HG03342 (cell line): ENCODE measurements at regions not wholly inside any gene's neighbourhood (a gene's known extent, or its start where the extent isn't known, plus 50 kb on each side); places are given as distances from the start of the nearest gene placed in this dataset.

ENCODE experiments used
- ATAC-seq: cut with Tn5 transposase; IDR thresholded peaks from one replicate; pipeline ENCODE4 v1.9.1; 2021; ENCODE audit warnings: mild to moderate bottlenecking, moderate library complexity; ENCODE audit not compliant: unreplicated experiment

- no peak for ATAC-seq
Observed at GRCh38 chr2:150141226-150142001, 346.1 kb downstream of the RND3 start.

- no peak for ATAC-seq
Observed at GRCh38 chr2:150140777-150141176, 346.7 kb downstream of the RND3 start.

DNA sequence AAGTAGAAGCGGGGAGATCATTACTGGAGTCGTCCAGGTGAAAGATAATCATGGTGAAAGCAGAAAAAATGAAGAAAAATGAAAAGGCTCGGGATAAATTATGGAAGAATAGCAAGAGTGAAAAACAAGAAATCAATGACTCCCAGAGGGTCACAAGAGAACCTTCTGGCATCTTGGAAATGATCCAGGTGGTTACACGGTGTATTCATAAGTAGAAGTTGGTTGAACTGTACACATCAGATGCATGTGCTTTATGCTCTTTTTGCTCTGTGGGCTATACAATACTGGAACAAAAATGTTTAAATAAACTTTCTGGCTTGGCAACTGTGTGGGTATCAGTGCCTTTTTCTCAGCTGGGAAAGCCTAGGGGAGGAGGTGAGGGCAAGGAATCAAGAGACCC lies 348.9 kb downstream of the RND3 start:
- ATAC-seq: no peak

- no peak for ATAC-seq
Observed at GRCh38 chr2:150137338-150138069, 350.0 kb downstream of the RND3 start.

DNA sequence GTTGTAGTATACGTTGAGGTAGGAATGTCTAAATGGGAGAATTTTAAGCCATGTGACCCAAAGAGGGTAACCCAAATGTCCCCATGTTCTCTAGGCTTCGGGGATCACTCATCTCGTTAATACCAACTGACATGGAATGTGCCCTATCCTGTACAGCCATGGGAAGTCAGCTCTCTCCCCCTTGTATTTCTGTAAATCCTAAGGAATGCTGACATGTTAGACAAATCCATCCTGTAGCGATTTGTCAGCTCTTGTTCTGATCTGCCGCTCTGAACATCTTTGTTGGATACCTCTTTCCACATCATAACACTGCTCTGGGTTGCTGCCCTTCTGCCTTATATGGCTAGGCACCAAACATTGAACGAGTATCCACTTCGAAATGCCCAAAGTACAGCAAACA lies 350.6 kb downstream of the RND3 start:
- ATAC-seq: no peak

DNA sequence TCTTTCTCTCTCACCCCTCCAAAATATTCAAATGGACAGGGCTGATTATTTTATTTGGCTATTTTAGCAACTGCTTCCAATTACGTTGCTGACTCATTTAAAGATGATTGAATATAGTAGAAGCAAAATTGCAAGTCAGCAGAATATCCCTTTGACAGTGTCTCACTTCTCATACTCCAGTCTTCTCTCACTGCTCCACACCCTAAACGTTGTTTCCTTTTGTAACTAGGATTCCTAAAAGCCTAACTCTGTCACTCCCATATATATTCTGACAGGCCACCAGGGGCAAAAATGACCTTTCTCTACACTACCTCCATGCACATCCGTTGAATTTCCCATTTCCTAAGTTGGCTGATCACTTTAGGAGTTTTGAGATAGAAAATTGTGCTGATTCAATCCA lies 351.1 kb downstream of the RND3 start:
- ATAC-seq: no peak

DNA sequence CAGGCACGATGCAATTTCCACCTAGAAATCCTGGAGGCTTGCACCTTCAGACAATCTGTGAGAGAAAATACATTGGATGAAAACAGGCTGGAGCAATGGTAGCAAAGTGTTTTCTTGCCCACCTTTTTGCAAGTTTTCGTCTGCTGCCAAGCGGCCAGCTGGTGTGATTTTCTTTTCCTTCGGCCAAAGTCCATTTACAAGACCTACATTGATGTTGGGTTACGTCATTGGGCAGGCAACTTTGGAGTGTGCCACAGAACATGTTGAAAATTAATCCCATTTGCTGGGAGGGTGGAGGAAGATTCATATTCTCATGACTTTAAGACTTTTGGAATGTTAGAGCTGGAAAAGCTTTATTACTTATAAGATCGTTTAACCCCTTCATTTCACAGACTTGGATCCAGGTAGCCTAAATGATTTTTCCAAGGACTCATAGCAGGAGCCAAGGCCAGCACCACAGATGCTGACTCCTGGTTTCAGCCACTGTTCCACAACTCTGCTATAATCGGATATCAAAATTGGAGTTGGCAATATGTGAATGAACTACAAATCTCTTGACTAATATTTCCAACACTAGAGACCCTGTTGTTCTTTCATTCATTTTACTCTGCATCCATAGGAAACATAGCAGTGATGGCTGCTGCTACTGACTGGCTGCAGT lies 352.1 kb downstream of the RND3 start:
- ATAC-seq: no peak

DNA sequence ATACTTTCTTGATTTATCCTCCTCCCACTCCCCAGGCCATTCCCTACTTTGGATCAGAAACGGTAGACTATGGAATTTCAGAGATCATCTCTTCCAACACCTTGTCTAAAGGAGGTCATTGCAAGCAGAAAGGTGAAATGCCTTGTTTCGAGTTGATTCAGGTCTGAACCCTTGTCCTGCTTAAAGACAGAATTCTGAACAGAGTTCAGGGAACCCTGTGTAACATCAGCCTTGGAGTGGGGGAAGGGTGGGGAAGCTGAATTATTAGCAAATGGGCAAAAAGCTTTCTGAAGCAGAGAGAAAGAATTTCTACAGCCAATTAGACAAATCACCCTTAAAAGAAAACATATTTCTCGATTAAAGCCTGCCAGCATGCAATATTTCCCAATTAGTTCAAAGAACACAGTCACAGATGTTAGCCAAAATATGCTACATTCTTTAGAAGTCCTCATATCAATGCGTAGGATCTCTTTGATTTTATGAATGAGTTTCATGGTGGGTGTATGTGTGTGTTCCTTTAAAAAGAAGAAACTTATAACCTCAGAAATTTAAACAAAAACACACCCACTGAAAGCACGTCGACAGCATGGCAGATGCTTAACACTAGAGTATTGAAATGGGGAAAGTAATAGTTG lies 353.1 kb downstream of the RND3 start:
- ATAC-seq: no peak

DNA sequence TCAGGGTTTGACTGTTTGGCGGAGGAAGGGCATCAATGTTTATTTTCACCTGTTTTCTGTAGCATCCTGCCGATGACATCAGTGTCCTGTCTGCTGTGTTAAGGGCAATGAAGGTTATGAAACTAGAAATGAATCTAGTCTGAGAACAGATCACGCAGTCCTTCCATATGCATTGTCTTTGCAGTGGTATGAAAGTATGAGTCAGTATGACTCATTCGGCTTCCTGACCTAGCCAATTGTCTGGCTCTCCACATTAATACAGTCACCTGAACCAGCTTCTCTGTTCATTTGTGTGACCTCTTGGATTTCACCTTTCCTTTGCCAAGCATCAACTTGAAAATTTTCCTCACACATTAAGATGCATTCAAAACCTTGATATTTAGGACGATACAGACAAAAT lies 353.8 kb downstream of the RND3 start:
- peak; percentile 99 for ATAC-seq

DNA sequence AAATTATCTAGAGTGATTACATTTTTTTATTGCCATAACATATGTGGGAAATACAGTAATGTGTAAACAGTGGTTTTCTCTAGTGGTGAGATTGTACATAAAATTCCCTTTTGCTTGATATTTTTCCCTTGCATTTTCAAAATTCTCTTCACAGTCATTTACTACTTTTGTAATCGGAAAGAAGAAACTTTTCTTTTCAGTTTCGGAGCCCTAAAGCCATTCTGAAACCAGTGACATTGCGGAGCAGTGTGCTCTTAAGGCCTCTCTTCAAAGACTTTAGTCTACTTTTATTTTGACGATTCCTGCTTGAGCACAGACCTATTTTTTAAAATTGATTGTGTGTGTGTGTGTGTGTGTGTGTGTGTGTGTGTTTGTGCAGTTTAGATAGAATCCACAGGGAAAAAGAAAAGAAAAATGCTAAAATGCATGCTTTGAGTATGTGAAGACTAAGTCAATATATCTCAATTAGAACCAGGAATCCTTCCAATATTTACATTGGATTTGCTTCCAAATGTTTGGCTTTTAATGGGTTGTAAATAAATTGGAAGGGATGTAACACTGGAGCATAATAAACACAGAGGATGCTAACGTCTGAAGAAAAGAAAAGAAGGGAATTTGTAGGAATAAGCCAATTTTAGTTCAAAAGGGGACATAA lies 357.4 kb downstream of the RND3 start:
- no peak for ATAC-seq

DNA sequence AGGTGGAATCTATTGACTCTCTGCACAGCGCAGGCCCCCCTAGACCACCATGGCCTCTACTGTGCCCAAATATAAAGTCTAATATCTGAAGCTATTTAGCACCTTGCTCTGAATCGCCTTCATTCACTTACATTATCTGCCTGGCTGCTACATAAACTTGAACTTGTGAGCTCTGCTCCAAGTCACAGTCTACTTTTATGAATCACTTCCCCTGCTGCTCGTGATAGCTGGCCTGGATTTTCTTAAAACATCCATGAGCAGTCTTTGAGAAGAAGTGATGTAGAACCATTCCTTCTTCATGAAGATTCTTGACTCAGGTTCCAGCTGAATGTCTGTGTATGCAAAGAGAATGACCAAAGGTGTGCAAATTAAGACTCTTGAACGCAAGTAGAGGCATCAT lies 359.5 kb downstream of the RND3 start:
- no peak for ATAC-seq

GRCh38 chr2:150127346-150127990 lies 360.0 kb downstream of the RND3 start:
- ATAC-seq: peak; percentile 55

DNA sequence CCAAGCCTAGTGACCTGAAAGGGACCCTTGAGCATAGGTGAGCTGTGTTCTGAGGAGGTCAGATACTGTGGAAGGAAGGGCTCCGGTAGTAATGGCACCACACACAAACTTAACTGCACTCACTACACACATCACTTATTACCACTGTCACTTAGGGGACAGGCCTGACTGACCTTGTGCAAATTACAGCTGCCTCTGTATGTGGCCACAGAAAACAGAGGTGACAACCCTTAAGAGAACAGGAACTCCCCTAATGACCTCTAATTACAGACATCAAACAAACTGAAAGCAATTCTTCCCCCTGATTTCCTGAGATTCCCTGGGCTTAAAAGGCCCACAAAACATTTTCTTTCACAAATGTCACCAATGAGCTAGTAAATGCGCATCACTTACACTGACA lies 360.6 kb downstream of the RND3 start:
- ATAC-seq: peak; percentile 63

- no peak for ATAC-seq
Observed at GRCh38 chr2:150126143-150126740, 361.2 kb downstream of the RND3 start.

DNA sequence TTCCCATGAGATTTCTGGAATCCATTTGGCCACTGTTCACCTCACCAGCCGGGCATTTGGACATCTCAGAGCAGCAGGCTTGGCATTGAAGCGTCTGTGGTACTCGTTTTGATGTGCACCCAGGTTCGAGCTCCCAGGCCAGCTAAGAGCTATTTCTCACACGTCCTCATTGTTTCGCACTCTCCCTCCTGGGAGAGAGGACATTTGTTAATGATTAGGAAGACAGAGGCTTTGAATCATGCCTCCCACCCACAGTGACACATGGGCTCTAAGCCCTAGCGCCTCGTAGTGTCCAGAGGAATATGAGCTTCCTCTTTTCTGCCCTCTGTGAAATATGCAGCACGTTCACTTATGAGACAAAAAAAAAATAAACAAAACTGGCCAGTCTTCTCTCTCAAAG lies 361.8 kb downstream of the RND3 start:
- ATAC-seq: peak; percentile 41

DNA sequence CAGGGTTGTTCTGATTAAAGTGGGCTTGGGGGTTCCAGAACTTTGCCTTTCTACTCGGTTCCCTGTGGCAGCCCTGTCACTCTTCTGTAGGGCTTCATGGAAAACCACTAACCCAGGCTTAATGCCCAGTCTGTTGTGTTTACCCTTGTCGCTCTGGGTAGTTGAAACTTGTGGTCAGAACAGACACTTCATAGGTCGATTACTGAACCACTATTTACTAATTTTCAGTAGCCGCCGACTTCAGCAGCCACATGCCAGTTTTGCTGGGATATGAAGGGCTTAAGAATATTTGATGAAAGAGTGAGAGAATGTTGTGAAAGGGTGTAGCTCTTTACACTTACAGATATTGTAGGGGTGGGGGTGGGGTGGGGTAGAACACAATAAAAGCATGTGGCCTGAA lies 362.3 kb downstream of the RND3 start:
- no peak for ATAC-seq

GRCh38 chr2:150124739-150125138 lies 362.7 kb downstream of the RND3 start:
- ATAC-seq: no peak

DNA sequence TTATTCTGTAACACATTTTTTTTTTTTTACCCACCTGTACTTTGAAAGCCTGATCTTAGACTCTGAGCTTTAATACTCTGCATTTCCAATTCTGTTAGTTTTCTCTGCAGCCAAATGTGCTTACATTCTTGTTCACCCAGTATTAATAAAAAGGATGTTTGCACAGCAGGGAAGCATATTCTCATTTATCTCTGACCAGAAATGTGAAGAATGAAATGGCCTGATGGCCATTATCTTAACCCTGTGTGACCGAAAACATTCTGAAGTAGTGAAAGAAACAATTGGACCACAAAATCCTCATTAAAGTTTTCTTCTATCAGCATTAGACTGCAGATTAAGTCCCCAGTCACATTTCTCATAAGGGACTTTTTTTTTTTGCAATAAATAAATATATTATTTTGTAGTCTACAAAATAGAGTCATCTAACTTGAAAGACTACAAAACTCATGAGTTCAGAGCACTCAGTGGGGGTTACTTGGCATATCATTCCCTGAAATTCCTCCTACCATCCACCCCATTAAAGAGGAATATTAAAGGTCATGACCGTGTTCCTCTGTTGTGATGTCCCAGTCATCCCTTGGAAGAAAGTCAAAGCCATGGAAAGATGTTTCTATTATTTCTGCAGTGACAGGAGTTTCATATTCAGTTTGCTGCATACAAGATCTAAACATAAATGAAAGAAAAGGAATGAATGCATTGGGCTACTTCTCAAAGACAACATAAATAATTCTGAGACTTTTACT lies 364.4 kb downstream of the RND3 start:
- no peak for ATAC-seq

DNA sequence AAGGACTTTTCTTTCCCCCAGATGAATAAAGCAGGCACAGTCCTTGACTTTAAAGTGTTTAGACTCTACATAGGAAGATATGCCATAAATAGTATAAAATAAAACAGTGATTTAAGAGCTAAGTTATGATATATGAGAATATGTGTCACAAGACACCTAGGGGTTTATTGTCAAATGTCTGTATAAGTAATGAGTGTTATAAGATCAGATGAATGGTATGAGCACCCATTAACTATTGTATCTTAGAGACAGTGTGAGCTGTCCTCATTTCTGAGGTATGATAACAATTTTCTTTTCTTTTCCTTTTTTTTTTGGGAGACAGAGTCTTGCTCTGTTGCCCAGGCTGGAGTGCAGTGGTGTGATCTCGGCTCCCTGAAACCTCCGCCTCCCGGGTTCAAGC lies 365.3 kb downstream of the RND3 start:
- ATAC-seq: no peak
